ENCODE measurements at regions not wholly inside any gene's neighbourhood (a gene's known extent, or its start where the extent isn't known, plus 50 kb on each side); places are given as distances from the start of the nearest gene placed in this dataset.

DNA sequence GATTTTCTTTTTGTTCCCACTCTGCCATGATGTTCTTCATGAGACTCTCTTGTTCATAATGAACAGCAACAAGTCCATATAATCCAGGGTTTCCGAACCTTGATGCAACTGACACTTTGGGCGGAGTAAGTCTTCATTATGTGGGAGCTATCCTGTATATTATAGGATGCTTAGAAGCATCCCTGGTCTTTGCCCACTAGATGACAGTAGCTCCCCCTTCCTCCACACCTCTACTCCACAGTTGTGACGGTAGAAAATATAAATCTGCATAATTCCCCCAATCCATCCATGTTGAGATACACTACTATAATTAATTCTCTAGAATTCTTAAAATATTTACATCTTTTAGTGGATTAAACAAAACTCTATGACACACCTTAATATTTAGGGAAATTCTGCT is 482.2 kb upstream of the CELF4 start:
- no peak for DNase-seq

DNA sequence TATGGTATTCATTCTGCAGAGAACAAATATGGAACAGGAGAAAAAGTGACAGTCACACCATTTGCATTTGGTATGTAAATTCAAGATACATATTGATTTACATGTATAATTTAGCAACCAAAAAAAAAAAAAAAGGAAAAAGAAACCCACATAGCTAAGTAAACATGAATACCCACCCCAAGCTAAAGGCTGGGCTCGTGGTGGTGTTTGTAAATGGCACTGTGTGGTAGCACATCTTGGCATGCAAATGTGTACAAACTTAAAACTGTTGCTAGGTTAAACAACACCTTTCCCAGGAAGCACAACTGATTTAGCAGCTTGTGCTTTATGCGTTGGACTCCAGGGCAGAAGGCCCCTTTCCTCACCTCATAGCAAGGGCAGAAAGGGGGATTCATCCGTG is 481.1 kb upstream of the CELF4 start:
- no peak for DNase-seq

DNA sequence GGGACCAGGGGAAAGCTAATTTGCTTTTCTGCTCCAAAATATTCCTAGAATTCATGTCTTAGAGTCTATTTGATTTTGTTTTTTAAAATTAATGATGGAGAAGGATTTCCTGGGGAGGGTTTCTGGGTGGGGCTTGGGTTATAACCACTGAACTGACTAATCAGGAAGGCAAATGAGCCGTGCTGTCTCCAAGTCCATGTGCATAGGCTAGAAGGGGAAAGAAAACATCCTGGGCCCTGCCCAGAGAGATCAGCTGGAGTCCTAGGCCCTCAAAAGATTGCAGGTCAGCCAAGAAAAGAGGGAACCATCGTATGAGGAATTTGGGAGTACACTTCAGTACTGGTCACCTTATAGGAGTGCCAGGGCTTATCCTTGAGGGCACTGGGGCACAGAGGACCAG is 480.2 kb upstream of the CELF4 start:
- DNase-seq: no peak

DNA sequence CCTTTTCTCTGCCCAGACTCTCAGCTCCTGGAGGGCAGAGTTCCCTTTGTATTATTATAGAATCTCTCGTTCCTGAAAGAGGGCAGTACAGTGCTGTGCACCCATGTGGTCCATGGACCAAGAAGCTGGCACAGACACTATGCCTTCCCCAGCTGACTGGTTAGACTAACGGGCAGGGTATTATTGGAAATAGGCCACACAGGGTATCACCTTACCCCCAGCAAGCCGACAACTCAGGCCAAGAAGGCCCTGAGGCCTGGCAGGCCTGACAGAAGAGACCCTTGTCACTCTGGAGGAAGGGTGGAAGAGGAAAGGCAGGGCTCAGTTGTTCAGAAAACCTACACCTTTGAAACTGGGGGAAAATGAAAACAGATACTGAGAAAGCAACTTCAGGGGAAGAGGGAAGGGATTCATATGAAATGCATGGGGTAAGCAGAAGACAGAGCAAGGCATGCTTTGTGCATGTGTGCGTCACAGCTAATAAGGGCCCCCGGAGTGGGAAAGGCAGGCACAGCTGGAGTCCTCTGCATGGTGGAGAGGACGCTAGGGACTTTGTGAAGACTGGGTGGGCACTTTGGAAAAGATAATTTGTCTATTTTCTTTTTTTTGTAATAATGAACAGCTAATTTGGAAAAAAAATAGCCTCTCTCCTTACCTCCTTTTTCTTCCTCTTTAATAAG is 476.8 kb upstream of the CELF4 start:
- DNase-seq: no peak

DNA sequence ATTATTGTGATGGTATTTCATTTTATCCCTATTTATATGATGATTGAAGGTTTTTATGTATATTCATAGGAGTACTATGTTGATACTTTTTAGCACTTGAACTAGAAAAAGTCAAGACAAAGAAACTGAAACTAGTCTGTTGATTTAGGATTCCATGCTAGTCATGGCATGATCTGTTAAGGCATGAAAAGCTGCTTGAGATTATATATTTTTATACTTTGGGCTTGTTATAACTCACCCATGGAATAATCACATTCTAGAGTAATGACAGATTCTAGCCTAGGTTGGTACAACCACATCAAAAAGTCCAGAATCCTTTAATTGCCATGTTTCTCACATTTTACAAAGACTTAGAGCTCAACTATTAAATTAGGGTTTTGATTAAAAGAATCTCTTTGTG is 472.6 kb upstream of the CELF4 start:
- DNase-seq: no peak

DNA sequence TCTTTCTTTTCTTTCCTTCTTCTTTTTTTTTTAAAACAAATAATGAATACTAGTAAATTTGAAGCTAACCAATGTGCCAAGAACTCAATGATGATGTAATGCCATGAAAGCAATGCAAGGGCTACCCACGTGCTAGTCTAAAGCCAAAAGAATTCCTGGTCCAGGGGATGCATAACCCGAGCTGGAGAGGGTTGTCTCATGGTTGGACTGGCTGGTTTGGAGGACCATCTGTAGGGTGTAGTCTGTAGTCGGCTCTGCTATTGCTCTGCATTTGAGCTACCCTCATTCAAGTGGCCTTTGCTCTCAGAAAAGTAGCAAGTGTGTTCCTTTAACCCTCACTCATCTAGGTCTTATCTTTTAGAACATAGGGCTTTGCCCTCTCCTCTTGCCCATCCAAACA is 469.6 kb upstream of the CELF4 start:
- no peak for DNase-seq

DNA sequence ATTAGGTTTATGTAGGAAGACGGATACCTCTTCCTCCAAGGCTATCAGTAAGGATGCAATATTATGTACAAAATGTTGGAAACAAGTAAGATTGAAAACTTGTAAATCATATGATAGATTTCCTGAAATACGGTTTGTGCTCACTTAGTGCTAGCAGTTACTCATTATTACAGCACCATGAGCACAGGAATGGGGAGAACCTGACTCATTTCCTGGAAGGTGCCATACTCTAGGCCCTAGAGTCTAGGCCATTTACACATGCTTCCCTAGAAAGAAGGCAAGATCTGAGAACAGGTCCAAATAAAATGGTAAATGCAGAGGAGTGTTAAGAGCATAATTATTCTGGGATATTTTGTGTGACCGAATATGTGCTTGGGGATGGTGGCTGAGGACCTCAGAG is 467.7 kb upstream of the CELF4 start:
- no peak for DNase-seq

DNA sequence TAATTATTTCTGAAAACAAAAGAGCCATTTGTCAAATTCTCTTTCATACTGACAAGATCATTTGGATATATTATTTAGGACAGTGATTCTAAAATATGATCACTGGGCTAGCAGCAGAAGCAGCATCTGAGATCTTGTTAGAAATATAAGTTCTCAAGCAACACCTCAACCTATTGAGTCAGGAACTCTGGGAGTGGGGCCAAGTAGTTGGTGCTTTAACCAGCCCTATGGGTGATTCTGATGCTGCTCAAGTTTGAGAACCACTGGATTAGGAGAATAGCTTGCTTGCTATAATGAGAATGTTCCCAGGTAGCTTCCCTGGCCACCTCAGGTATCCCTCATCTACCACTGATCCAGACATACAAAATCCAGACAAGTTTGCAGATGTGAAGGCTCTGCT is 466.9 kb upstream of the CELF4 start:
- no peak for DNase-seq

DNA sequence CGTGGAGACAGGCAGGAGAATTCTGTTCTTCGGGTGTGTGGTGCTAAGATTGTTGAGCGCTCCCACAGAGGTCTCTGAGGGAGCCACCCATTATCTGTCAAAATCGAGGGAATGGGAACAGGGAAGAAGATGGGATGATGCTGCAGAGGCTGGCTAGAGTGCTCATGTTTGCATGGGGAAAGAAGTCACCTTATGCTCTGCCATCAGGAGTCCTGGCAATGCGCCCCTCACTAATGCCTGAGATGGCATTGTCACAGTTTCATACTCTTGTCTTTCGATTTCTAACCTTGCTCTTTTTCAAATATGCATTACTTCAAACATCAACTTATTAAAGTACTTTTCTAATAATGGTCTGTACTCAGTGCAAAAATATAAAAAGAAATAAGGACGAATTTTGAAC is 463.3 kb upstream of the CELF4 start:
- DNase-seq: no peak

DNA sequence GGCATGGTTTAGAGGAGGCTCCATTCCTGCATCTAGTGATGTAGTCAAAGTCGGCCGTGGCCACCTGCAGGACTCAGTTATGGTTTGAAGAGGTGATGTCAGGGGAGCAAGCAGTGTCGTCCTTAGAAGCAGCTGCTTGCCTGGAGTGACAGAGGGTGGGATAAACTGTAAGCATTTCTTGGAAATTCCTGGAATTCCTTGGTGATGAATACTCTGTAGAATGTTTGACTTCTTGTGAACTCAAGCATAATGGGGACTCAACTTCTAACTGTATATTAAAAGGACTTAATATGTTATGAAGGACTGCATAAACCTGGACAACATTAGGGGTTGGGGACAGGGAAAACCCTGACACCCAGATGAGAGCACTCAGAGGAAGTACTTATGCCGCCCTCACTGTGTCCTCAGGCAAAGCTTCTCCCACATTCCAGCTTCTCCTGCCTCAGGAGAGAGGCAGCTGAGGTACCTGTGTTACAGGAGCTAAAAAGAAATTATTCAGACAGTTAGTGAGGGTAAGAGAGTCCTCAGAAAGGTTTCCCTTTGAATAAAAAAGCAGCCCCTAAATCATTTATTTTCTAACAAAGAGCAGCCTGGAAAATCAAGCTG is 459.9 kb upstream of the CELF4 start:
- no peak for DNase-seq

DNA sequence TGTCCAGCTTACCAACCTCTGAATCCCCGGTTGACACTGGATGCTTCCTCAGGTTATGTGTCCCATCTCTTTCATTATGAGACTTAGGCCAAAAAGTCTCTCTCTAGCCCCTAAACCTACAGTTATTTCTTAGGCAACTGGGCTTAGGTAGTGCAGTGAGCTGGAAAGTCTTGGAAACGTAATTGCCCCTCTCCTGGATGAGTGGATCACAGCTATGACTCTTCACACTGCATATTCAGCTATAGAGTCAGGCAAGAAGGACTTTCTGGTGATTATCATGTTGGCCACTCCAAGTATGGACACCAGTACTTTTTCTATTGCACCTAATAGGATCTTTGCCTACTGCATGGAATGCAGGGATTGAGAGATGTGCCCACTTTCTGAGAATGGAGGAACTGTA is 458.3 kb upstream of the CELF4 start:
- DNase-seq: no peak

DNA sequence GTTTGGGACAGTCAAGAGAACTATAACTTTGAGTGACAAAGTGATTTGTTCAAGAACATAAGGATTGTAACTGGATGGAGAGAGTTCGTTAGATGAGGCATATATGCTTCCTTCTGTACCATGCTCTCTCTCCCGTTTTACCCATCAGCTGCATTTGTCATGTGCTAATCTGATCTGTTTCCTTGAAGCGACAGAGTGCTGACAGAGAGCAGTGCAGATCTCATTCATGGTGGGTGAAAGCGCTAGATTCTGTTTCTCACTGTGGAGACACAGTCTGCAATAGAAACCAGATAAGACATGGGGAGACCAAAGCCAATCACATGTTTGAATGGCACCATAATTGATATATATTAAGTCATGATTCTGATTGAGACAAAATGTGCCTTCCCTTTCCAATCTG is 456.6 kb upstream of the CELF4 start:
- DNase-seq: no peak

DNA sequence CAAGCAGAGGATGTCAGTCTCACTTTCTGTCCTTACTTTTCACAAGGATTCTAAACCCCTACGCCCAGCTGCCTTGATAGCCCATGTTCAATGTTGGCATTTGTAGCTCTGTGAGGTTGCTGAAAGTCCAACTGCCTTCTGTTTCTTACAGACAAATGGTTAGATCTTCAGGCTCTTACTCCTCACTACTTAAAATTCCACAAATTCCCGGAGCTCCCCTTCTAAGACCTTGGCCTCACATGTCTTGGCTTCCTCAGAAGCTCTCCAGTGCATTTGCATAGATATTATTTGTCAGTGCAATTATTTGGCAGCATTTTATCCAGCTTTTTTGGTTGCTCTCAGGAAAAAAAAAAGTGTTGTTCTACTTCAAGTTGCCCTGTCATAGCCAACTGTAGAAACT is 453.7 kb upstream of the CELF4 start:
- DNase-seq: no peak

DNA sequence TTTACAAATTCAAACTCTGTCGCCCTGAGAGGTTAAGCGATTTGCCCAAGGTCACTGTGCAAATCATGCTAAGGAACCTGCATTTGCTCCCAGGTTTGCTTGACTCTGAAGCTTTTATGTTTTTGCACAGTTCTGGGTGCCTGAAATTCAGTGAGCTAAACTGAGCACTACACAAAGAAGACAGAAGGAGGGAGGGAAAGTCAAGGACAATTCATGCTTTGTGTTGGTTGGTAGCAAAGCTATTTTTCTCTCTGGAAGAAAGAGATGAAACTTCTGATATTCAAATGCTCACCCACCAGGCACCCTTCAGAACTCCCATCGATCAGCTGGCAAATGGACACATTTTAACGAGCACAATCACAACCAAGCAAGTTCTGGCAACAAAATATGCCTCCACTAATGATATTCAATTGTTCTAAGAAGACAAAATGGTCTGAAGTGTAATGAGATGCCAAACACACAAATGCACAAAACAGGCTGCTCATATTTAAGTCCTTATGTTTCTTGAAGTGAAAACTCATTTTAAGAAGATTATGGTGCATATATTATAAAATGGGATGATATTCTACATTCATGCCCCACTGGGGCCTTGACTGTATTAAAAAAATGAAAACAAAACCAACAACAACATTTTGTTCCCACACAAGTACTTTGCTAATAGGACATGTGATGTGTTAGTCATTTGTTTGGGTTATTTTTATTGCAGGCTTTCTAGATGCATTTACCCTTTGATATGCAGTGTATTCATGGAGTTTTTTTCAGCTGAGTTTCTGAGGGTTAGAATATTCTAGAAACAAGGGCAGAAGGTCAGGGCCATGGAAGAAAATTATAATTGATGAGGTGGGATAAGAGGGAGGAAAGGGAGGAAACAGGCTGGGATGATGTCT is 445.6 kb upstream of the CELF4 start:
- DNase-seq: no peak

DNA sequence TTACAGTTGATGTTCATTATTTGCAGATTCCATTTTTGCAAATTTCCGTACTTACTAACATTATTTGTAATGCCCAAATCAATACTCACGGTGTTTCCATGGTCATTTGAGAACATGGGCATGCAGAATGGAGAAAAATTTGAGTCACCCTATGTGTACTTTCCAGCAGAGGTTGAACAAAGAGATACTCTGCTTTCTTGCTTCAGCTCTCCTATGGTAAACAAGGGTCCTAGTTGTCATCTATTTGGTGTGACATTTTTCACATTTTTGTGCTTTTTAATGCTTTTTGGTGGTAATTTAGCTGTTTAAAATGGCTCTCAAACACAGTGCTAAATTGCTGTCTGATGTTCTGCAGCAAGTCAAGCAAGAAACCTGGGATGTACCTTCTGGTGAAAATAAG is 444.4 kb upstream of the CELF4 start:
- DNase-seq: no peak

DNA sequence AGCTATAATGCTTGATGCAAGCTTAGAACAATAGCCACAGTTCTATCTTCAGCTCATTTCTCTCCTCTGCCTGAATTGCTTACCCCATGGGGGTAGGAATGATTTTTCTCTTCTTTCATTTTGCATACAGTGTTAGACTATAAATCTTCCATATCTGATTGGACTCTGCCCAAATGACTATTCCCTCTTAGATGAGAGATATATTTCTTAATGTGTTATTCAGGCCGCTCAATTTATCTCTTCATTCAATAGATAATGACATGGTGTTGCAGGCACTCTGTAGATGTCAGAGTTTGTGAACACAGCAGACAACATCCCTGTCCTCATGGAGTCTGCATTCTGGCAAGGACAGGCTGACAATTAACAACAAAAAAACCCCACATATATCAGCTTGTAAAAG is 443.7 kb upstream of the CELF4 start:
- DNase-seq: no peak

DNA sequence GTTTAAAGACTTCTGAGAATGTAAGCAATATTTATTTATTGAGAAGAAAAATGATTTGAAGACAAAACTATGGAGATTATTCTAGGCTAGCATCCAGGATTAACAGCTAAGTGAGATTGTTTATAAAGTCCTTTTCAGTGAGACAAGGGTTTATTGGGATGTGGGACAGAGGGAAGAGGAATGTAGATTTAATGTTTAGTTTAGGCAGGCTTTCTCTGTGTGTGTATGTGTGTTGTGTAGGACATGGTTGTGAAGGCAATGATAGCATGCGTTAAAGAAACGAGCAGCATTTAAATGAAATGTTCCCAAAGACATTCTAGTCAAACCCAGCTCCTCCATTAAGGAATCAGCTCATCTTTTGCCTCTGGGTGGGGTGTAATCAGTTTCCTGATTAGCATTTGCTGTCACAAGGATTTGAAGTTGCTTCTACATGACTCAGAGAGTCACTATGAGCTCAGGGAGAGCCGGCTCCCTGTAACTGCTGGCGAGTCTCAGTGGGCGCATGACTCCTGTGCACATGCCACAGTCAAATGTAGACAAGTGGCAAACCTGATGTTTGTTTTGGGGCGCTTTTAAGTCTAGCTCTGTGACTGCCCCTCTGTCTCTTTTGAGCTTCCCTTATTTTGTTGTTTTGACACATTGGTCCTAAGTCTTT is 442.2 kb upstream of the CELF4 start:
- DNase-seq: no peak

DNA sequence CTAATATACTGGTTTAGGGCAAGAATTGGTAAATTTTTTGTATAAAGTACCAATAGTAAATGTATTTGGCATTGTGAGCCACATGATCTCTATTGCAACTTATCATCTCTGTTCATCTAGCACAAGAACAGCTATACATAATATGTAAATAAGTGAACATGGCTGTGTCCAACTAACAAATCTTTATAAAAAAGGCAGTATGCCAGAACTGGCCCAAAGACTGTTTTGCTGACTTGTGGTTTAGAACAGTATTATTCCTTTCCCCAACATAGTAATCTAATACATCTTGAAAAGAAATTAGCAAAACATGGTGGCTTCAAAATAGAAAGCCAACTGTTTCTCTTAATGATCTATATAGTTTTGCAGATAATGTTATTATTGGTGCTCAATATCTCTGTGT is 441.4 kb upstream of the CELF4 start:
- DNase-seq: no peak

DNA sequence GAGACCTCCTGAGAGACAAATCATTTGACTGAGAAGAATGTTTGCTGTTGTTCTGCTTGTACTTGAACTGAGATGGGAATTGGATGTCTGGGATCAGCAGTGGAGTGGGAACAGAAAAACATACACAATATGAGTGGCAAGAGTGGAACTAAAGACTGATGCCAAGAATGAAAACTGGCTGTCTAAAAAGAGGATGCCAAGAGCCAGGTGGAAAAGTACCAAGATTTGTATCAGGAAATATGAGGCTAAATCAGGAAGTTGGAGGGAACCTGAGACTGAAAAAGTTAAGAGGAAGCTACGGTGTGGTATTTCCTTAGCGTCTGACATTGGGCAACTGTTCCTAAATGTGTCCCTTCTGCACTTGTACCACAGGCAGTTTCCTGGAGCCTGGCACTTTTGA is 440.9 kb upstream of the CELF4 start:
- DNase-seq: no peak

DNA sequence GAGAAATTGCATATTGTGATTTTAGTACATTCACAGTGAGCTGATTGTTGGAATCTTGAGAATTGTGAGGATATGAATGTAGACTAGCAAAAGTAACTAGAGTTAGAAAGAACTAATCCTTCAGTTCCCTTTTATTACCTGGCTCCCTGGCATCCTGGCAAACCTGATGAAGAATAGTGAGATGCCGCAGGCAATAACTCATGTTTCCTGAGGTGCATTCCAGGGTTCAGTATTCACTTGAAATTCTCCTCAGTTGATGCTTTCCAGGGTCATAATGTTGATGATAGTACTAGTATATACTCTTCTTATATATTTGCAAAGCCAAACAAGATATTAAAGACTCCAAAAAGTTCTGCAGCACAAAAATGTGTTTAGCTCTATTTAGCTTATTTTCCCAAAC is 432.1 kb upstream of the CELF4 start:
- DNase-seq: no peak

DNA sequence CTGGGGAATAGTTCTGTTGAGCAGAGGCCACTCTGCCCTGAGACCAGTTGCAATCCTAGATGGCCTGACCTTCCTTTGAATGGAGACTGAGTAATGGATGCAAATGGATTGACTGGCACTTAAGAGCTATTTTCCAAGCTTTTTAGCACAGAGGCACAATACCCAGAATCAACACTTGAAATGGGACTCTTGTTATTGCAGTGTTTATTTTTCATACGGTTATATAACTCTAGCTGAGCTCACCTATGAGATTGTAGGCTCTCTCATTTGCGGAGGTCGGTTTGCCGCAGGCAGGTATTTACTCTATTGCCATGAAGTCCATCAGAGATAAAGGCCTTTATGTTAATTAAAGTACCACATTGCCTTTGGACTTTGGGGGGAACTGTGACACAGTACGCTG is 422.3 kb upstream of the CELF4 start:
- DNase-seq: no peak

DNA sequence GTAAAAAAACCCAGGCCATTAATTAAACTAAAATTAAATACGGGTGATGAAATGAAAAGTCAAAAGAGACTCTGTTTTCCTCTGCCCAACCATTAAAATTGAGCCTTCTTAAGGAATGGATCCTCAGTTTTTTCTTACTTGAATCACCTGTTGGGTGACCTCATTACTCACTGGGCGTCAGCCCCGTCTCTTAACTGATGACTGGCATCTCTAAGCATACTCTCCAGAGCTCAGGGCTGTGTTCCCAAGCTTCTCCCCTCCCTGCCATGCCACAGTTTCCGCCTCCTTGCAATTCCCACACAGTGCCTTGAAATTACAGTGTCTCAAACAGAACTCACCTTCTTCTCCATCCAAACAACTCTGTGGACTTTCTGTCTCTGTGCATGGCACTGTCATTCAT is 421.1 kb upstream of the CELF4 start:
- DNase-seq: no peak

DNA sequence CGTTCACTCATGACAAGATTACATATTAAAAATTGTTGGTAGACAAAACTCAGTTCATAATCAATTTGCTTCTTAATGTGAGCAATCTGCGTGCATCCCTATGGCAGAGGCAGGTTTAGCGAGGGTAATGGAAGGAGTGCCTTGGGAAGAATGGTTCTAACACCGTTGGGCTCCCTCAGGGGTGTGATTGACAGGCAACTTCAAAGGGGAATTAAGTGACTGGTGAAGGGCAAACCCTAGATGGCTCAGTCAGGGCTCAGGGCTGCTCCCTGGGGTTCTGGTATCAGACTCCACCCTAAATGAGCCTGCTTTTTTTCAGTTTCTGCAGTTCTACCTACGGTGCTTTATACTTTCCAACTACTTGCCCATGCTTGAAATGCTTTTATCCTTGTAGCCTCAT is 419.5 kb upstream of the CELF4 start:
- DNase-seq: no peak

DNA sequence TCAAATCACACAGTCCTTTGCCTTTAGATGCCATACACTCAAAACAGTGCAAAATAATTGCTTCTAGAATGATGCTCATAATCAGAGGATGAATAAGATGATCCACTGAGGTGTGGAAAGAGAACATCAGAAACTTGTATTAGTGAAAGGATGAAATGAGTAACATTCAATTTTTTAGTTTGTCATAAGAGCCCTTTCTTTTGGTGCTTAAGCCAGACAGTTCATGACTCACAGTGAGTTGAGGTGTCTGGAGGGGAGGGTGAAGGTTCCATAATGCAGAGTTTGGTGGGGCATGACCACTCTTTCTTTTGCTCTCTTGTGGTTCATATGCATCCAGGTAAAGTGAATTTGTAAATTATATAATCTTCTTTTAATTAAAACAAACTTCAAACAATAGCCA is 415.0 kb upstream of the CELF4 start:
- no peak for DNase-seq
